HG03571 (cell line): ENCODE measurements at regions not wholly inside any gene's neighbourhood (a gene's known extent, or its start where the extent isn't known, plus 50 kb on each side); places are given as distances from the start of the nearest gene placed in this dataset.
"Not testable (repeated sequence)": the region's sequence is repeated elsewhere in the genome, so short reads cannot be mapped to it uniquely, and the experiment has no call there.

ENCODE experiments used
- ATAC-seq: cut with Tn5 transposase; IDR thresholded peaks from one replicate; pipeline ENCODE4 v1.9.1; 2021; ENCODE audit not compliant: unreplicated experiment

DNA sequence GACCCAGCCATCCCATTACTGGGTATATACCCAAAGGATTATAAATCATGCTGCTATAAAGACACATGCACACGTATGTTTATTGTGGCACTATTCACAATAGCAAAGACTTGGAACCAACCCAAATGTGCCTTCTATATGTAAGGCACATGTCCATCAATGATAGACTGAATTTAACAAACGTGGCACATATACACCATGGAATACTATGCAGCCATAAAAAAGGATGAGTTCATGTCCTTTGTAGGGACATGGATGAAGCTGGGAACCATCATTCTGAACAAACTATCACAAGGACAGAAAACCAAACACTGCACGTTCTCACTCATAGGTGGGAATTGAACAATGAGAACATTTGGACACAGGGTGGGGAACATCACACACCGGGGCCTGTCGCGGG lies 92.1 kb downstream of the TRIM27 start:
- ATAC-seq = not testable (repeated sequence)

DNA sequence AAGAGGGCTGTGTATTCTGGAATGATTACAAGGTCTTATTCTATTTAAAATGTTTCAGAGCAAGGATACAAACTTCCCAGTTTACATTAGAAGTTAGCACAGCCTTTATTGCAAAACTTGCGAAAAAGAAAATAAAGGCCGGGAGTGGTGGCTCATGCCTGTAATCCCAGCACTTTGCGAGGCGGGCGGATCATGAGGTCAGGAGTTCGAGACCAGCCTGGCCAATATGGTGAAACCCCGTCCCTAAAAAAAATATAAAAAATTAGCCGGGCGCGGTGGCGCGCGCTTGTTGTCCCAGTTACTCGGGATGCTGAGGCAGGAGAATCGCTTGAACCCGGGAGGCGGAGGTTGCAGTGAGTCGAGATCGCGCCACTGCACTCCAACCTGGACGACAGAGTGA lies 87.1 kb downstream of the TRIM27 start:
- ATAC-seq = not testable (repeated sequence)

DNA sequence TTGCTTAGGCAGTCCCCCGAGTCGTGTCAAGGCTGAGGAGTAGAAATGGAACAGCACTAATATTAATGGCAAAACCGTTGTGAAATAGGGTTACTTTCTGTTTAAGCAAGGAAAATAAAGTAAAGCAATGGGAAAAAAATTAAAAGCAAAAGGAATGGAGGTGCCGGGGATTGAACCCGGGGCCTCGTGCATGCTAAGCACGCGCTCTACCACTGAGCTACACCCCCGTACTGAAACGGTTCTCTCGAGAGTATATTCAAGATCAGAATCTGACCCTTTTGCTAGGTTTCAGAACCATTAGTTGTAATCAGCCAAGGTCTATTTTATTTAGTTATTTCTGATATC lies 85.5 kb downstream of the TRIM27 start:
- ATAC-seq = peak; percentile 50

DNA sequence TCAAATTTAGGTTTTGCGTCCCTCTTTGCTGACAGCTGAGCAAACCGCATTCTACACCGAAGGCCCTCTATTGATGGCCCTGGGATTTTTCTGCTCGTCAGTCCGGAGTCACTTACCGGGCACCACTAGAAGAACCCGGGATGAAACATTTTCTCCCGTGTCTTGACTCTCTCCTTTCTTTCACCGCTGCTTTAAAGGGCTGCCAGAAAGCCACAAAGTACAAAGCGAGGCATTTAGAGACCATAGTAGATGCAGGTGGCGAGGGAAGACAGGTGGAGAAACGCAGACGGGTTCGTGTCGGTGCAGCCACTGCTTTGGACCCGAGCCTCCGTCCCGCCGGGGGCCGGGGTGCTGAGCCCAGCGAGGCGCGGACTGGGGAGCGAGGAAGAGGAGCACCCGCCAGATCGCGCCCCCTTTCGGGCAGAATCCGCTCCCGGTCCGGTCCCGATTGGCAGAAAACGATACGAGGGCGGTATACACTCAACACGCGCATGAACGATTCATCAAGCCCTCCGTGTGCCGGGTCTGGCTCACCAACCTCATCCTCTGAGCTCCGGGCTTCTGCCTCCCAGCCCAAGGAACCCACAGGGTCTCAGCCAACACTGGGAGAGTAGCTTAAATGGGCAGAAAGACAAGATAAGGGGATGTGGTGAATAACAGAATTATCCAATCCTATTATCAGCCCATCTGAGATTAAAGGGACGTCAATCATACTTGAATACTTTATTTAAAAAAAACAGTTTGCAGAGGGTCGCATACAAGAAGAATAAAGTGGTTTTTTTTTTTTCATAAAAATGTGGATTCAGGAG lies 84.9 kb downstream of the TRIM27 start:
- ATAC-seq = peak; percentile 52

DNA sequence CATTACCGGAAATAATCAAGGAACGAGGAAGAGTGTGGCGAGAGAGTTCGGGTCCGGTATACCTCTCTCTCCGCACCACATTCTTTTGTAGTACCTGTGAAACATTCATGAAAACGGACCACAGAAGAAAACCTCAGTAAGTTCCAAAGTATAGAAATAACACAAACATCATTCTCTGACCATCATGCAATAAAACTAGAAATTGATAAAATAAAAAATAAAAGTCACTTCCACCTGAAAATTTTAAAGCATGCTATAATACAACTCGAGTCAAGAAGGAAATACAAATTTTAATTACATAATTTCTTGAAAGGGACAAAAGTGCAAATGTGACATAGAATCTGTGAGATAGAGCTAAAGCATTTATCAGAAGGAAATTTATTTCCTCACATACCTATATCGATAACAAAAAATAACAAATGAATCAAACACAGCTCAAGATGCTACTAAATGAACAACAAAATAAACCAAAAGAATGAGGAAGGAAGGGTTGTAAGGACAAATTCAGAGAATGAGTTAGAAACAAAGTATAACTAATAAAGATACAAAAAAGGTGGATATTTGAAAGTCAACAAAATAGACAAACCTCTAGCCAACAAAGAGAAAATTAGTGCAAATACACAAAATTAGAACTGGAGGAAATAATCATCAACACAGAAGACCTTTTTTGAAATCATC lies 84.2 kb downstream of the TRIM27 start:
- ATAC-seq = no peak

DNA sequence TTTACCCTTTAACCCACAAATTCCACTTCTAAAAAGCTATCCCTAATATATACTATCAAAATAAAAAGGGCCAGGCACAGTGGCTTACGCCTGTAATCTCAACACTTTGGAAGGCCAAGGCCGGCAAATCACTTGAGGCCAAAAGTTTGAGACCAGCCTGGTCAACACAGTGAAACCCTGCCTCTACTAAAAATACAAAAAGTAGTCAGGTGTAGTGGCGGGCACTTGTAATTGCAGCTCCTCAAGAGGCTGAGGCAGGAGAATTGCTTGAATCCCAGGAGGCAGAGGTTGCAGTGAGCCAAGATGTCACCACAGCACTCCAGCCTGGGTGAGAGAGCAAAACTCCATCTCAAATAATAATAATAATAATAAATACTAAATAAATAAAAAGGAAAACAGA lies 82.5 kb downstream of the TRIM27 start:
- no peak for ATAC-seq

DNA sequence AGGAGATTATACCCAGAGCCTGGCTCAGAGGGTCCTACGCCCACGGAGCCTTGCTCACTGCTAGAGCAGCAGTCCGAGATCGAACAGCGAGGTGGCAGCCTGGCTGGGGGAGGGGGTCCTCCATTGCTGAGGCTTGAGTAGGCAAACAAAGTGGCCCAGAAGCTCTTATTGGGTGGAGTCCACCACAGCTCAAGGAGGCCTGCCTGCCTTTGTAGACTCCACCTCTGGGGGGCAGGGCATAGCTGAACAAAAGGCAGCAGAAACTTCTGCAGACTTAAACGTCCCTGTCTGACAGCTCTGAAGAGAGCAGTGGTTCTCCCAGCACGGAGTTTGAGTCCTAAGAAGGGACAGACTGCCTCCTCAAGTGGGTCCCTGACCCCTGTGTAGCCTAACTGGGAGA lies 75.0 kb downstream of the TRIM27 start:
- ATAC-seq = not testable (repeated sequence)
